Stimulated activated CD4-positive, alpha-beta T cell treated with anti-CD3 and anti-CD28 coated beads, Interleukin-4, amount 100 ng/mL, for 1 hour (primary cell): ENCODE measurements at regions not wholly inside any gene's neighbourhood (a gene's known extent, or its start where the extent isn't known, plus 50 kb on each side); places are given as distances from the start of the nearest gene placed in this dataset.

Experiments
- DNase-seq: peaks from one replicate; pipeline ENCODE4 v3.0.0-alpha.2; 2020

GRCh38 chr15:88403351-88403791 lies 63.8 kb downstream of the MRPL46 start:
- DNase-seq = no peak

GRCh38 chr15:88401996-88402656 lies 65.1 kb downstream of the MRPL46 start:
- DNase-seq = peak; percentile 7

GRCh38 chr15:88401251-88401995 lies 65.8 kb downstream of the MRPL46 start:
- DNase-seq = no peak

- DNase-seq = no peak
Observed at GRCh38 chr15:88400591-88401250, 66.5 kb downstream of the MRPL46 start.

DNA sequence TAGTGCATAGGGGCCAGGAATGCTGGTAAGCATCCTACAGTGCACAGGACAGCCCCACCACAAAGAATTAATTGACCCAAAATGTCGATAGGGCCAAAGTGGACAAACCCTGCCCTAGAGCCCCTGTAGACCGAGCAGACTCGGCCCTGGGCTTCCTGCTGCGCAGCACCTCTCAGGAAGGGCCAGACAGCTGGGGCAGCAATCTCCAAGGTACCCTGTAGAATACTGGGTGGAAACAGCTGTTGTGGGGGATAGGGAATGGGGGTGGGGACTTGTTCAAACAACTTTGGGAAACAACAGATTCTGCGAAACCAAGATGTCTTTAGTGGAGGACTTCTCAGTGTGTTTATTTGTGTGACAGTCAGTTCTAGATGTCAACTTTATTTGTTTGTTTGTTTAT lies 67.1 kb downstream of the MRPL46 start:
- no peak for DNase-seq

GRCh38 chr15:88399021-88399685 lies 68.0 kb downstream of the MRPL46 start:
- no peak for DNase-seq

DNA sequence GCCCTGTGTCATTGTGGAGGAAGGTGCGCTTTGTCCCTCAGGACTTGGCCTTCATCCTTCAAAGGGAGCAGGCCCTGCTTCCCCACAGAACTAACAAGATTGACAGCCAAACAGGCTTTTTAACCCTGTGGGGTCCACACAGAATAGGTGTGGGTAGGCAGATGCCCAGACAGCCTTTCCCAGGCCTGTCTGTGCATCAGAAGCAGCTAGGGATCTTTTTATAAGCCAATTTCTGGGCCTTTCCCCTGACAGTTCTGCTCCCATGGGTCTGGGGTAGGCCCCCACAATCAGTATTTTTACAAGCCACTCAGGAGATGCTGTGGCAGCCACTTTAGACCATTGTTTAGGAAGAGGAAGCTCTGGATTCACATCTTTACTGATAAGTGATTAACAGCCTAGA lies 69.2 kb downstream of the MRPL46 start:
- DNase-seq = no peak

GRCh38 chr15:88397506-88397905 lies 69.7 kb downstream of the MRPL46 start:
- DNase-seq = no peak

DNA sequence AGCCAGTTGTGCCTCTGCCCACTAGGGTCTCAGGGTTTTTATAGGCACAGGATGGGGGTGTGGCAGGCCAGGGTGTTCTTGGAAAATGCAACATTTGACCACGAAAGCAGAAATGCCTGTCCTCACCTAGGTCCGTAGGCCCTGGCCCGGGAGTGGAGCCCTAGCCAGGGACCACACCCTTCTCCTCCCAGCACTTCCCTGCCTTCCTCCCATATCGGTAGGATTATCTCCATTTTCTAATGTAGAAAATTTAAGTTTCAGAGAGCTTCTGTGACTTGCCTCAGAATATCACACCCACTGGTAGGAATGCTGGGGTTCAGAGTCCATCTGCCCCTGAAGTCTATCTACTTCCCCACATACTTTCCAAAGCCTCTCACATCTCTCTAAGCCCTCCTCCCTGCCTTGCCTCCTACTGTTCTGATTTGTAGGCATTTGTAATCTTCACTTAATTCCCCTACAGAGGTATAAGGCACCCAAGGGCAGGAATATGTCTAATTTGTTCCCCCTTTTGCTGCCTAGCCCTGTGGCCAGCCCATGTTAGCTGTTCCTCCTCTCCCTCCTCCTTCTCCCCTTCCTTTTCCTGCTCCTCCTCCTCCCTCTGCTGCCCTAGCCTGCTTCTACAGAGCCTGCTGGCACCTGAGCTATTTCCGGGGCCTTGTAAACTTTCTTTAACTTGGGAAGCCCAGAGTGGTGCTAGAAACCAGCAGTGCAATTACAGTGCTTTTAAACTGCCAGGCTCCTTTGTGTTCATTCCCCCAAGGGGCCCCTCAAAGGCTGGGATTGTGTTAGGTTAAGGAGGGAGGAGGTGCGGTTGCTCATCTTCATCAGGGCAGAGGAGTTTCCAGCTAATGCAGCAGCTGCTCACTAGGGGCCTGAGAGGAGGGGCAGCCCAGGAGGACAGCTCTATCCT lies 71.1 kb downstream of the MRPL46 start:
- DNase-seq = no peak

DNA sequence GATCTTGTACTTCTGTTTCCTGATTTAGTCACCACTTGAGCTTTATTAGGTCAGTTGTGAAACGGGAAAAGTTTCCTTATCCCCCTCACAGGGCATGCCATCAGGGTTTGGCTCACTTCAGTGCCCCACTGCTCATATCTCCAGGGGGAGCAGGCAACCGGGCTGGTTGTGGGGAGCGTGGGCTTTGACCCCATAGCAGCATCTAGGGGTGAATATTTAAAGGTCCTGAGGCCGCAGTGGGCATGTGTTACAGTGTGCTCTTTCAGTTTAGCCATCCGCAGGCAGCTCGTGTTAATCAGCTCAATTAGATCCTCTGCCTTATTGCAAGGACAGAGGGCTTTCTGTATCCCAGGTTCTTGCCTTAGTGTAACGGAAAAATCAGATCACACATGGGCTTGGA lies 71.9 kb downstream of the MRPL46 start:
- no peak for DNase-seq

GRCh38 chr15:88394553-88395145 lies 72.5 kb downstream of the MRPL46 start:
- no peak for DNase-seq

DNA sequence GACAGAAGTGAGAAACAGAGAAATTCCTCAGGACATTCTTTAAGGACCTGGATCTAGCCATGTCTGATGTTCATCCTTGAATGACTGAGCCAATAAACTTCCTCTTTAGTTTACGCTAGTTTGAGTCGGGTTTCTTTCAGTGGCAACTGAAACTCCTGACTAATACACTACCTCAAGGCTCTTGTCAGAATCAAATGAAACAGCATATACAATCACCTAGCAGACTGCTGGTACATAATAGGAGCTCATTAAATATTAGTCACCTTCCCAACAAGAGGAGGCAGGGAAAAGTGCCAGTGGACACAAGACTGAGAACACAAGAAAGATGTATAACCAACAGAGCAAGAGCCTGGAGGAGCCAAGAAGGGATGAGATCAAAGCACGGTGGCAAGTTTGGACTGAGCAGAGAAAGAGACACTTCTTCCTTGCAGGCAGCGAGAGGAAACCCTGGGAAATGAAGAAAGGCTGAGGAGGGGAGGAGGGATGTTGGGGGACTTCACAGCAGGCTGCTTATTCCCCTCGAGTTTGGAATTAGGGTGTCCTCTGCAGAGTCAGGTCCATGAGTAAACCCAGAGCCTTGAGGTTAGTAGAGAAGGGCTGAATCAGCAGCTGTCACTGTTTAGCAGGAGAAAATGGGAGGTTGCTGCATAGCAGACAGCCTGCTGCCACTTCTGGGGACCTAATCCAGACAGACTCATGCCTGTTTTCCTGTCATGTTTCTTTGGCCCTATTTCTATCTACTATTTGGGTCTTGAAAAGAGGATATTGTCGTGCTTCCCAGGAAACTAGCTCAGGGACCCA lies 73.3 kb downstream of the MRPL46 start:
- DNase-seq = no peak

GRCh38 chr15:88391700-88392099 lies 75.5 kb downstream of the MRPL46 start:
- DNase-seq = no peak

GRCh38 chr15:88391006-88391405 lies 76.2 kb downstream of the MRPL46 start:
- no peak for DNase-seq

GRCh38 chr15:88390164-88390901 lies 76.9 kb downstream of the MRPL46 start:
- DNase-seq = no peak

DNA sequence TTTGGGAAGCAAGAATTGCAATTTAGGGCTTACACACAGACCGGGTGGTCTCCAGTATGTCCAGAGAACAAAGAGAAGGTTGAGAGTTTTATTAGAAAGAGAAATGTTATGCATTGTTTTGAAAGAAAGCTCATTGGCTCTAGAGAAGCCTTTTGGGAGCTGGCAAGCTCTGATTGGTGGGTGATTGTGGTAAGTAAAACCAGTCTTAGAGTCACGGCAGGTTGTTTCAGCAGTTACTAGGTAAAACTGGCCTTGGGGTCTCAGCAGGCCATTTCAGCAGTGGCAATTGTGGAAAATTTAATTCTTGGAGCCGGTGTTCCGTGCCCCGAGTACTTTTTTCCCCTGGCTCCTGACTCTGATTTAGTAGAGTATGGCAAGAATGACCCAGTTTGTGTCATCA lies 78.1 kb downstream of the MRPL46 start:
- DNase-seq = no peak

- DNase-seq = no peak
Observed at GRCh38 chr15:88388686-88389085, 78.5 kb downstream of the MRPL46 start.

DNA sequence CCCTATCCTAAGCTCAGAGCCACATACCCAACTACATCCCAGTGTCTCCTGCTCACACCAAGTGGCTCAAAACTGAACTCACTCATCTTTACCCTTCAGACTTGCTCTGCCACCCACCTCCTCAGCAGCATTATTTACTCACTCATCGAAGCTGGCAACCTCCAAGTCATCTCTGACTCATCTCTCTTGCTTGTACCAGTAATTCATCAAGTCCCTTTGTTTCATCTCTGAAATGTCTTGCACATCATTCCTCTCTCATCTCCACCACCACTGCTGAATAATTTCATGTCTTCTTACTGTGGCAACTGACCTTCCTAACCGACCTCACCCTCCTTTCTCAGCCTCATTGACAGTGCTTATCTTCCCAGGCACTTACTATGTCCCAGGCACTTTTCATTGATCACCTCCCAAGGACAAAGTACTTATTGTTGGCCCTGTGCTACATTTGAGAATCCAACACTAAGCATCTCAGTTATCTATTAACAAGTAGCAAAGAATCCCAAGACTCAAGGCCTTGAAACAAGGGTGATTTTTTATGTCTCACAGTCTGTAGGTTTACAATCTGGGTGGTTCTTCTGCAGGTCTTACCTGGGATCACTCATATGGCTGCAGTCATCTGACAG lies 82.0 kb downstream of the MRPL46 start:
- DNase-seq = no peak

DNA sequence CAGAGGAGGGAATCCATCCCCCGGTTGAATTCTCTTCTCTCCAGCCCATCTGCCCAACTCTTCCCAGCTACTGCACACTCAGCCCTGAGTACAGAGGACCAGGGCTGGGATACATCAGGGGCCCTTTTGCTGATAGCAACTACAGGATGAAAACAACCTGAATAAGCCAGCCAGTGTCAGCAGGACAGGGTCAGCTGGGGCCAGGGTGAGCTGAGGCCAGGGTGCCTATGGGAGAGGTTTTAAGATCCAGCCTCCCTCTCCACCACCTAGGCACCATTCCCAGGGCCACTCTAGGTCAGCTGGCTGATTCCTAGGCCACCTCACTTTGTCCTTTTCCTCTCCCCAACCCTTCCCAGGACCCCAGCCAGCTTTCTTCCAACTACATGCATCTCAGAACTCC lies 83.8 kb downstream of the MRPL46 start:
- DNase-seq = no peak

- no peak for DNase-seq
Observed at GRCh38 chr15:88382482-88382983, 84.7 kb downstream of the MRPL46 start.
